GM21367 (cell line): ENCODE measurements at regions not wholly inside any gene's neighbourhood (a gene's known extent, or its start where the extent isn't known, plus 50 kb on each side); places are given as distances from the start of the nearest gene placed in this dataset.
"Not testable (repeated sequence)": the region's sequence is repeated elsewhere in the genome, so short reads cannot be mapped to it uniquely, and the experiment has no call there.

Source experiments
- ATAC-seq: cut with Tn5 transposase; IDR thresholded peaks from one replicate; pipeline ENCODE4 v1.9.1; 2021; ENCODE audit not compliant: unreplicated experiment

DNA sequence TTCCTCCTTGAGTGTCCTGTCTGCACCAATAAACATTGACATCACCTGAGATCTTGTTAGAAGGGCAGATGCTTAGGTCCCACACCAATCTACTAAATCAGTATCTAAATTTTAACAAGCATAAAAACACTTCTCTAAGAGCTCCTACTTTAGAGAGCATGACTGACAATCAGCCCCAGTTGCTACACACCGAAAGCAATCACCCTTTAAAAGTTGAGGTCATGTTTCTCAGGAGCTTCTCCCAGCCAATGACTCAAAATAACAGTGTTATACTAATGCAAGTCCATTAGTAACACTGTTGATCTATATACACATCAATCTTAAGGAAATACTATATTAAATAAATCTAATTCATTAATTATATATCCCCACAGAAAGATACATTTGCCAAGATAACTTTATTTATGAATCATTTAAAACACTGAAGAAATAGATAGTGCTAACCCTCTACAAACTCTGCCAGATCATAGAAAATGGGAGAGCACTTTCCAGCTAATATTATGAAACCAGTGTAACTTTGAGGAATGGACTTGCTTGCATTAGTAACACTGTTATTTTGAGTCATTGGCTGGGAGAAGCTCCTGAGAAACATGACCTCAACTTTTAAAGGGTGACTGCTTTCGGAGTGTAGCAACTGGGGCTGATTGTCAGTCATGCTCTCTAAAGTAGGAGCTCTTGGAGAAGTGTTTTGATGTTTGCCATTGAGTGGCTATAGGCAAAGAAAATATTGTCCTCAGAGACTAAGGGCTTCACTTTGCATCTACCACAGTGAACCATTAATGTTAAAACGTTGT is 109.8 kb upstream of the HDX start:
- no peak for ATAC-seq

DNA sequence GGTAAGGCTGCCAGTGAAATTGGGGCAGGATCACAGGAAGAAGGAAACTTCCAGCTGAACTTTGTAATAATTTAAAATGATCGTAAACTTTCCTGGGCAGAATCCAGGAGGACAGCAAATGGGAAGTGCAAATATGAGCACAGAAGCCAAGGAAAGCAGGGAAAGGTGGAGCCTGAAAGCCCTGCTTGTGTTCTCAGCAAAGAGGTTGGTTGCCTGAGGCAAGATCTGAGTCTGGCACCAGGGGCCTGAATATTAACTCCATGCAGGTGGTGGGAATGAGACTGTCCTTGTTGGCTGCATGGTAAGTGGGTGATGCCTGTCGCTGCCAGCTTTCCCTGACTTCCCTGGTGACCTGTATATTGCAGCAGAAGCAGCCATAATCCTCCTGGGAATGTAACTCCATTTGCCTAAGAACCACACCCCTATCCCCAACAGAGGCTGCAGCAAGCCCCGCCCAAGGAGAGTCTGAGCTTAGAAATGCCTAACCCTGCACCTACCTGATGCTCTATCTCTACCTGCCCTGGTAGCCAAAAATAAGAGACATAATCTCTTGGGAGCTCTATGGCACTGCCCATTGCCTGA is 132.0 kb upstream of the HDX start:
- ATAC-seq = no peak

DNA sequence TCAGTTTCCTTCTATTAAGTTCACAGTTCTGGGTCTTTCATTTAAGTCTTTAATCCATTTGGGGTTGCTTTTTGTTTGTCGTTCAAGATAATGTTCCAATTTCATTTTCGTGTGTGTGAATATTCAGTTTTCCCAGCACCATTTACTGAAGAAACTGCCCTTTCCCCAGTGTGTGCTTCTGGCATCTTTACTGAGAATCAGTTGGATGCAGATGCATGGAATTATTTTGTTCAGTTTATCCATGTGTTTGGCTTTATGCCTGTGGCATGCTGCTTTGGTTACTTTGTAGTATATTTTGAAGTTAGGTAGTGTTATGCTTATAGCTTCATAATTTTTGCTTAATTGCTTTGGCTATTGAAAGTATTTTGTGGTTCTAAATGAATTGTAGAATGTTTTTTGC is 163.8 kb upstream of the HDX start:
- no peak for ATAC-seq

DNA sequence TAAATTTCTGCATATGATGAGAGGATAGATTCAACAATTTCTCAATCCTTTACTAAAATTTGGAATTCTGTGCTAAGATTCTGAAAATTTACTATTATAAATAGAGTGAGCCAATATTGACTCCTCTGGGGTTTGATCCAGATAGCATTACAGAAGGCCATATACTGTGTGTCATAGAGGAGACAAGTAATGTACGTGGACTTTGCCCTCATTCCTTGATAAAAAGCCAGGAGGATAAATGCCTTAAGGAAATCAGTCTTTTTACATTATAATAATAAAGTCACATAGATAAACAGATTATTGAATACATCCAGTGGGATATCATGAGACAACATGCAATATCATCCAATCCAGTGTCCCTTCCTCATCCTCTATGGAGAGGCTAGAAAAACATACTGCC is 188.0 kb upstream of the HDX start:
- ATAC-seq = no peak

DNA sequence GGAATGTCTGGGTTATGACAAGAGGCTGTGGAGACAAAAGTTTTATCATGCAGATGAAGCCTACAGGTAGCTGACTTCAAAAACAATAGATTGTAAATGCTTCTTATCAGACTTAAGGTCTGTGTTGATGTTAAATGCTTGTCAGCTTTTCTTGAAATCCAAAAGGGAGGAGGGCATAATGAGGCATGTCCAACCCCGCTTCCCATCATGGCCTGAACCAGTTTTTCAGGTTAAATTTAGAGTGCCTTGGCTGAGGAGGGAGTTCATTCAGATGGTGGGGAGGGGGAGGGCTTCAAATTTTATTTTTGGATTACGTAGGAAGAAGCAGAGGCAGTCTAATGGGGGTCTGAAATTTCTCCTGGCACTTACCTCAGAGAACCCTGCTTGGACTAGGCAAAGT is 207.7 kb upstream of the HDX start:
- no peak for ATAC-seq

DNA sequence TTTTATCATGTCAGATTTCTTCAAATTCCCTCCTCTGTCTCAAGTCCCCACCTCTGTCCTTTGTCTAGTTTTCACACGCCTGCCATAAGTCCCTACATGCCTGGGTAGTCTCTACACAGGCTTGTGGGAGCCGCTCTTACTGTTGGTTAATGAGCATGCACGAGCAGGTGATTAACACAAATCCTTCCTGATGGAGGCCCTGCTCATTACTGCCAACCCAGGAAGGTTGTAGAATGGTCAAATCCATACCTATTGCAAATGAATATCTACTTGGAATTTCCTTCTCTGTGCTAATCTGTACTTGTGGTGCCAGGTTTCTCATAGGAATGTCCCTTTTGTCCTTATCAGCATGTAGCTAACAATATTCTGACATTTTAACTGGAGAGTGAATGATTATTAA is 208.4 kb upstream of the HDX start:
- no peak for ATAC-seq

GRCh38 chrX:84712621-84713020 is 210.4 kb upstream of the HDX start:
- ATAC-seq = no peak

DNA sequence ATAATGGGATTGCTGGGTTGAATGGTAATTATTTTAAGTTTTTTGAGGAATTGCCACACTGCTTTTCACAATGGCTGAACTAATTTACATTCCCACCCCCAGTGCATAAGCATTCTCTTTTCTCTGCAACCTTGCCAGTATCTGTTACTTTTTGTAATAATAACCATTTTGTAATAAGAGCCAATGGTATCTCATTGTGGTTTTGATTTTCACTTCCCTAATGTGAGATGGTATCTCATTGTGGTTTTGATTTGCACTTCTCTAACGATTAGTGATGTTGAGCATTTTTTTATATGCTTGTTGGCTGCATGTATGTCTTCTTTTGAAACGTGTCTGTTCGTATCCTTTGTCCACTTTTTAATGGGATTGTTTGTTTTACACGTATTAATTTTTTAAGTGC is 213.1 kb upstream of the HDX start:
- no peak for ATAC-seq

DNA sequence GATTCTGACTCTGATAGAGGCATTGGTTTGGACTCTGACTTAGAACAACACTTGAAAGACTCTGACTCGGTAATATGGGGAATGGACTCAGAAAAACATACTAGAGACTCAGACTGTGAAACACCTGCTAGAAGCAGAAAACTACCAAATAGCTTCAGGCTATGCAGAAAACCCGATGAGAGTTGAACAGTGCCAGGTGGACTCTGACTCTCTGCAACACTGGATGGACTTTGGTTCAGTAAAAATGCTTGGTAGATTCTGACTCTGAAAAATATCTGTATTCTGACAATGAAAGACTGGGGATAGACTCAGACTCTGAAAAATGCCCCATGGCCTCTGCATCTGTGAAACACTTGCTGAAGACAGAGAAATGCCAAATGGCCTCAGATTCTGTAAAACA is 215.1 kb upstream of the HDX start:
- no peak for ATAC-seq

- no peak for ATAC-seq
Measured at GRCh38 chrX:84721416-84721815, 219.2 kb upstream of the HDX start.

- ATAC-seq = no peak
Measured at GRCh38 chrX:84724576-84724975, 222.3 kb upstream of the HDX start.

DNA sequence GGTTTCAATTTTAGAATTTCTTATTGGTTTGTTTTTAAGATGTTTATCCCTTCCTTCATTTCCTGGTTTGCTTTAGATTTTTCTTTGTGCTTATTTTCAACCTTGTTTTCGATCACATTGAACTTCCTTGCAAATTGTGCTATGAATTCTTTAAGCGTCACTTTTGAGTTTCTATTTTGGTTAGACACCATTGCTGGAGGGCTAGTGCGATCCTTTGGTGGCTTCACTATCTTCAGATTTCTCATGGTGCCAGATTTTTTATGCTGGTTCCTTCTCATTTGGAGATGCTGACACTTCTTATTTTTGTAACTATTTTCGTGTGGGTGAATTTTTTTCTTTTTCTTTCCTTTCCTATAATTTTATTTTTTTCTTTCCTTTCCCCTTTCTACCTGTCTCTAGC is 227.2 kb upstream of the HDX start:
- ATAC-seq = no peak

DNA sequence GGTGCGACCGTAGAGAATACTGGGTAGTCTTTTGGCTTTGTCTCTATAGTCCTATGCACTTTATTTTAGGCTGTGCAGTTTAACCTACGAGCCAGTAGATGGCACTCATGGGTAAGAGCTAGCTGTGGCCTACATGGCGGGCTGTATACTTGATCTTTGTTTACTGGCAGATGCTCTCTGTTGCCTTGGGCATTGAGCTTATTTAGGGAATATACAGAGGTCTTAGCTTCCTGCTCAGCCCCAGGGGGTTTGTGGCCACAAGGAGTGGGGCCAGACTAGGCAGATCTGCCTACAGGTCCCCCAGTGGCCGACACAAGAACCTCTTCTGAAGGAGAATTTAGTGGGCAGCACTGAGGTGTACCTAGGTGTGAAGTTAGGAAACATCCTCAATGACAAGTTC is 227.6 kb upstream of the HDX start:
- ATAC-seq = peak; percentile 99

- ATAC-seq = no peak
Measured at GRCh38 chrX:84735025-84735424, 232.8 kb upstream of the HDX start.

GRCh38 chrX:84737471-84737871 is 235.2 kb upstream of the HDX start:
- no peak for ATAC-seq

DNA sequence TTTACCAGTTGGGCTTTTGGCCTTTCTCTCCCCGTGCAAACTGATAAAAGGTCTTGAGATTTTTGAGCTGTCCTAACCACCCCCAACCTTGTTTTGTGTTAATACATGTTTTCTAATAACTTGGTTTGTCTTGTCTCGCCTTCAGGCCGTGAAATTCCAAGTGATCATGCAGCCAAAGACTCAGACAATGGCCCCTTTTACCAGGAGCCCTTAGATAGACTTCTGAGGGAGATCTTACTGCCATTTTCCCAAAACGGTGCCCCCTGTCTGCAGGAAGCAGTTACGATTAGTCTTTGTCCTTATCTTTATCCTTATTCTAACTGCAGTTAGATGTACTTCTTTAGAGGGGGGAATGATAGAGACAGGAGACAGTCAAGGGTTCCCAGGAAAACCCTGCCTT is 245.3 kb upstream of the HDX start:
- ATAC-seq = no peak

DNA sequence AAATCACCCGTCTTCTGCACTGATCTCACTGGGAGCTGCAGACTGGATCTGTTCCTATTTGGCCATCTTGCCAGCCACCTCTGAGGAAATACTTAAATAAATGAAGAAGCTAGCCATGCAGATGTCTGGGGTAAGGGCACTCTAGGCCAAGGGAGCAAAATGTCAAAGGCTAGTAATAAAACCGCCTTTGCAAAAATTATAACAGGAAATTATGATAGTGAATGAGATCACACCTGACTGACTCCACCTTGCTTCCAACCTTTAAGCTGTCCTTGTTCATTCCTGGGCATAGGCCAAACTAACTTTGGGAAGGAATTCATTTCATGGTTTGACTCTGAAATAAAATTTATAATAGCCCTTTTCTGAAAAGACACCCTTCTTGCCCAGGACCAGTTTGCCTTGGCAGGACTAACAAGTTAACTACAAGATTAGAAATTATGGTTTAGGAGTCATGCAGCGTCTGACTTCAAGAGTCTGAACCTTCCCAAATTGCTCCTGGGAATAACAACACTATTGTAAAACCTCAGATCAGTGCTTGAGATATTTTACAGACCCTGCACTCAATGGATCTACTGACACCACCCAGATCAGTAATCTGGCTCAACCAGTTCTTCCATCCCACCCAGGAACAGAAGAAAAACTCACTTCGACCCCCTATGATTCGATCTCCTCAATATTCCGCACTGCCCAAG is 246.9 kb upstream of the HDX start:
- ATAC-seq = no peak

DNA sequence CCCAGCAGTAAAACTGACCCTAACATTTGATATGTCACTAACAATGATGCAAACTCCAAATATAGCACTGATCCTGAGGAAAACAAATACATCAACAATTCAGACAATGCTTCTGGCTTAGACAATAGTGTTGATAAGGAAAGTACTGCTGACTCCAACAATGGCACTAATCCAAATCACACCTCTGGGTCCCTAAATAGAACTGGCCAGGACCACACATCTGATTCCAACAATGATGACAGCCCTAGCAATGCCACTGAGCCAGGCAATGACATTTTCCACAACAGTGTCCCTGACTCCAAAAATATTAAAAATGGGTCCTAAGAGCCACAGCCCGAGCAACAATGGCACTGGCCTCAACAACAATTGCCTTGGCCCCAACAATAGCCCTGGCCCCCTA is 243.1 kb upstream of the APOOL start:
- ATAC-seq = no peak

DNA sequence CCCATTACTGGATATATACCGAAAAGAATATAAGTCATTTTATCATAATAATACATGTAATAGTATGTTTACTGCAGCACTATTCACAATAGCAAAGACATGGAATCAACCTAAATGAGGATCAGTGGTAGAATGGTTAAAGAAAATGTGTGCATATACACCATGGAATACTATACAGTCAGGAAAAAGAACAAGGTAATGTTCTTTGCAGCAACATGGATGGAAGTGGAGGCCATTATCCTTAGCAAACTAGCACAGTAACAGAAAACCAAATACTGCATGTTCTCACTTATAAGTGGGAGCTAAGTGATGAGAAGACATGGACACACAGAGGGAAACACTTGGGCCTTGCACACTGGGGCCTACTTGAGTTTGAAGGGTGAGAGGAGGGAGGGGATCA is 207.4 kb upstream of the APOOL start:
- no peak for ATAC-seq

DNA sequence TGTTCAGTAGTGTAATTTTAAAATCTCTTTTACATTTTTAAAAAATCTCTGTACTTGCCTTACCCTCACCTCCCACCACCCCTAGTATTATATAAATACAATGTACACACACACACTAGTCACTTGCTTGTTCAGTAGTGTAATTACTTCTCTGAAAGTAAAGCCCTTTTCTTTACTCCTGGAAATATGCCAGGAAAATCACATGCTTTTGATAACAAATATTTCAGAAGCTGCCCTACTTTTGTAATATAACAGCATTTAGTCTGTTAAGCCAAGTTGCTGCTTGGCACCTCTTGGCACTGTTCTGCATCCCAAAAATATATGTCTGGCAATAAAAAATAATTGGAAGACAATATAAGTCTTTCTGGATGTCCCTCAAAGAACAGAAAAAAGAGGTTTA is 172.8 kb upstream of the APOOL start:
- no peak for ATAC-seq

- not testable (repeated sequence) for ATAC-seq
Measured at GRCh38 chrX:84846541-84846940, 157.1 kb upstream of the APOOL start.

- ATAC-seq = not testable (repeated sequence)
Measured at GRCh38 chrX:84851183-84851582, 152.5 kb upstream of the APOOL start.
